HCT116 (cell line): ENCODE measurements at regions not wholly inside any gene's neighbourhood (a gene's known extent, or its start where the extent isn't known, plus 50 kb on each side); places are given as distances from the start of the nearest gene placed in this dataset.

Experiments
- ATAC-seq: fragments of 200-7000 bp; cut with Tn5 transposase; 2 replicates; pipeline ENCODE4 v1.9.1; 2020; ENCODE audit warnings: mild to moderate bottlenecking, moderate library complexity
- BruUV-seq: library from RNA; stranded (reverse); fragments of 400-500 nt; replicated peaks from 2 replicates; lab custom pipeline; 2021; lab: Mats Ljungman, UMichigan
- CTCF ChIA-PET: fragments of 300-600 bp; sonication (Branson Sonifier 250); formaldehyde crosslinking; loops from one replicate; lab custom pipeline; 2021; ENCODE audit warnings: antibody characterized with exemption; lab: Charles Lee
- POLR2A ChIA-PET: fragments of 300-600, 350-600 bp; sonication (Branson Sonifier 250); formaldehyde crosslinking; loops from one replicate; lab custom pipeline; 2021; ENCODE audit warnings: antibody characterized with exemption; lab: Charles Lee
- RAD21 ChIA-PET, 2 experiments: fragments of 300-600 bp; sonication (Branson Sonifier 250); formaldehyde crosslinking; loops; one replicate each; lab custom pipeline; 2023; ENCODE audit warnings: low total read pairs in 2 of 2; ENCODE audit not compliant: uncharacterized antibody in 2 of 2, unreplicated experiment in 2 of 2, low non-redundant PET in 1 of 2; lab: Charles Lee
- DNase-seq: peaks from one replicate; pipeline ENCODE4 v3.0.0-alpha.2; 2010; ENCODE audit warnings: low read depth, low spot score
- H2AFZ ChIP-seq: fragments of 200-600 bp; shearing (Covaris generic), sonication (generic); 2 replicates; pipeline ENCODE4 v1.6.1; 2017; ENCODE audit warnings: low read depth, mixed run types, mixed read lengths, antibody characterized with exemption, low read length; ENCODE audit not compliant: poor library complexity, severe bottlenecking
- H3K27ac ChIP-seq: 2 replicates; pipeline ENCODE4 v1.5.1; 2012; ENCODE audit warnings: low read depth, low read length
- H3K27me3 ChIP-seq: fragments of 200-600 bp; sonication (generic); 2 replicates; pipeline ENCODE4 v1.6.1; 2016; ENCODE audit warnings: mixed run types, low read length, mixed read lengths; ENCODE audit not compliant: insufficient read depth
- H3K36me3 ChIP-seq, 2 experiments: fragments of 200-500 bp in 1 of 2; fragments of 200-600 bp in 1 of 2; sonication (Bioruptor generic) in 1 of 2; sonication (generic) in 1 of 2; 2 replicates each; pipeline versions ENCODE4 v1.5.1 to v1.6.1; 2014 to 2016; ENCODE audit warnings: low read length in 2 of 2, inconsistent platforms in 1 of 2, mixed read lengths in 1 of 2, mixed run types in 1 of 2; ENCODE audit not compliant: insufficient read depth in 2 of 2, control insufficient read depth in 1 of 2
- H3K4me1 ChIP-seq, 2 experiments: fragments of 200-600 bp in 1 of 2; sonication (generic) in 1 of 2; 2 replicates each; pipeline versions ENCODE4 v1.5.1 to v1.6.1; 2012 to 2017; ENCODE audit warnings: low read length in 2 of 2, inconsistent platforms in 1 of 2, mild to moderate bottlenecking in 1 of 2, mixed read lengths in 1 of 2, mixed run types in 1 of 2, moderate library complexity in 1 of 2; ENCODE audit not compliant: insufficient read depth in 2 of 2, control insufficient read depth in 1 of 2
- H3K4me2 ChIP-seq: fragments of 200-600 bp; sonication (generic); 2 replicates; pipeline ENCODE4 v1.6.1; 2017; ENCODE audit warnings: mixed run types, low read length, mixed read lengths
- H3K4me3 ChIP-seq, 2 experiments: fragments of 200-600 bp in 1 of 2; sonication (generic) in 1 of 2; replicated peaks in 1 of 2; 2 replicates each; pipeline ENCODE4 v1.5.1; 2011 to 2016; ENCODE audit warnings: low read length in 2 of 2, control low read depth in 1 of 2, low read depth in 1 of 2, mild to moderate bottlenecking in 1 of 2, mixed read lengths in 1 of 2, mixed run types in 1 of 2
- H3K79me2 ChIP-seq: fragments of 200-600 bp; sonication (generic); 2 replicates; pipeline ENCODE4 v1.6.1; 2017; ENCODE audit warnings: mild to moderate bottlenecking, mixed run types, low read length, moderate library complexity, mixed read lengths; ENCODE audit not compliant: insufficient read depth
- H3K9ac ChIP-seq: fragments of 200-600 bp; sonication (generic); 2 replicates; pipeline ENCODE4 v1.6.1; 2016; ENCODE audit warnings: low read length, mixed read lengths
- H3K9me2 ChIP-seq: fragments of 200-600 bp; sonication (generic), shearing (Covaris generic); 2 replicates; pipeline ENCODE4 v1.6.1; 2017; ENCODE audit warnings: mixed run types, mild to moderate bottlenecking, moderate library complexity; ENCODE audit not compliant: insufficient read depth
- H3K9me3 ChIP-seq, 2 experiments: fragments of 200-500 bp in 1 of 2; fragments of 200-600 bp in 1 of 2; sonication (Bioruptor generic) in 1 of 2; sonication (generic) in 1 of 2; 2 replicates each; pipeline ENCODE4 v1.6.1; 2014 to 2017; ENCODE audit warnings: low read length in 2 of 2, mixed read lengths in 2 of 2, inconsistent platforms in 1 of 2, low read depth in 1 of 2, mild to moderate bottlenecking in 1 of 2, mixed run types in 1 of 2, moderate library complexity in 1 of 2; ENCODE audit not compliant: control insufficient read depth in 1 of 2, insufficient read depth in 1 of 2
- H4K20me1 ChIP-seq: fragments of 200-600 bp; sonication (generic), shearing (Covaris generic); 2 replicates; pipeline ENCODE4 v1.6.1; 2017; ENCODE audit warnings: mixed run types, mild to moderate bottlenecking, moderate library complexity; ENCODE audit not compliant: insufficient read depth
- CBX3 ChIP-seq: IDR thresholded peaks from 2 replicates; pipeline ENCODE4 v1.6.1; 2012; ENCODE audit warnings: low read depth
- CEBPB ChIP-seq: IDR thresholded peaks from 2 replicates; pipeline ENCODE4 v1.6.1; 2012; ENCODE audit warnings: low read depth
- EGR1 ChIP-seq: IDR thresholded peaks from 2 replicates; pipeline ENCODE4 v1.6.1; 2012; ENCODE audit warnings: low read depth
- EZH2phosphoT487 ChIP-seq: fragments of 200-600 bp; IDR thresholded peaks from 2 replicates; pipeline ENCODE4 v1.6.1; 2018; ENCODE audit warnings: antibody characterized with exemption, borderline replicate concordance
- FOSL1 ChIP-seq: IDR thresholded peaks from 2 replicates; pipeline ENCODE4 v1.6.1; 2012; ENCODE audit warnings: low read depth
- JUND ChIP-seq: IDR thresholded peaks from 2 replicates; pipeline ENCODE4 v1.6.1; 2012
- RAD21 ChIP-seq: IDR thresholded peaks from 2 replicates; pipeline ENCODE4 v1.6.1; 2012; ENCODE audit warnings: low read depth, mild to moderate bottlenecking
- SIN3A ChIP-seq: IDR thresholded peaks from 2 replicates; pipeline ENCODE4 v1.6.1; 2012; ENCODE audit warnings: low read depth
- SP1 ChIP-seq: IDR thresholded peaks from 2 replicates; pipeline ENCODE4 v1.6.1; 2012; ENCODE audit warnings: low read depth
- TCF7L2 ChIP-seq: IDR thresholded peaks from 2 replicates; pipeline ENCODE4 v1.7.0; 2011; ENCODE audit warnings: borderline replicate concordance, inconsistent platforms; ENCODE audit not compliant: insufficient read depth, insufficient read length; ENCODE audit errors: extremely low read depth
- YY1 ChIP-seq: IDR thresholded peaks from 2 replicates; pipeline ENCODE4 v1.6.1; 2011; ENCODE audit warnings: low read length, low read depth, moderate library complexity, mild to moderate bottlenecking; ENCODE audit not compliant: insufficient replicate concordance; ENCODE audit errors: extremely low read depth
- ZNF274 ChIP-seq: fragments of 200-500 bp; sonication (Bioruptor generic); IDR thresholded peaks from 2 replicates; pipeline ENCODE4 v1.6.1; 2014; ENCODE audit warnings: mild to moderate bottlenecking, low read depth, low read length, inconsistent platforms
- intact Hi-C: fragments of 100-400 bp; cut with micrococcal nuclease; formaldehyde crosslinking; loops from 2 replicates; pipeline ENCODE4 v1.10.0; 2022
- TF ChIP-seq, protein P1 (sequence below): IDR thresholded peaks from 2 replicates; pipeline ENCODE4 v1.6.1; 2012
- TF ChIP-seq, protein P2 (sequence below): IDR thresholded peaks from 2 replicates; pipeline ENCODE4 v1.6.1; 2011; ENCODE audit warnings: mild to moderate bottlenecking, low read length, moderate library complexity; ENCODE audit not compliant: insufficient replicate concordance; ENCODE audit errors: extremely low read depth
- TF ChIP-seq, protein P3 (sequence below), 3 experiments: fragments of 200-600 bp in 1 of 3; sonication (generic) in 1 of 3; IDR thresholded peaks in 2 of 3; conservative IDR thresholded peaks in 1 of 3; 2 replicates each; pipeline ENCODE4 v1.5.1; 2012 to 2017; ENCODE audit warnings: low read depth in 2 of 3, low read length in 2 of 3, antibody characterized with exemption in 1 of 3, borderline replicate concordance in 1 of 3, control low read depth in 1 of 3, mild to moderate bottlenecking in 1 of 3, mixed read lengths in 1 of 3, mixed run types in 1 of 3, moderate library complexity in 1 of 3; ENCODE audit not compliant: insufficient read depth in 1 of 3

DNA sequence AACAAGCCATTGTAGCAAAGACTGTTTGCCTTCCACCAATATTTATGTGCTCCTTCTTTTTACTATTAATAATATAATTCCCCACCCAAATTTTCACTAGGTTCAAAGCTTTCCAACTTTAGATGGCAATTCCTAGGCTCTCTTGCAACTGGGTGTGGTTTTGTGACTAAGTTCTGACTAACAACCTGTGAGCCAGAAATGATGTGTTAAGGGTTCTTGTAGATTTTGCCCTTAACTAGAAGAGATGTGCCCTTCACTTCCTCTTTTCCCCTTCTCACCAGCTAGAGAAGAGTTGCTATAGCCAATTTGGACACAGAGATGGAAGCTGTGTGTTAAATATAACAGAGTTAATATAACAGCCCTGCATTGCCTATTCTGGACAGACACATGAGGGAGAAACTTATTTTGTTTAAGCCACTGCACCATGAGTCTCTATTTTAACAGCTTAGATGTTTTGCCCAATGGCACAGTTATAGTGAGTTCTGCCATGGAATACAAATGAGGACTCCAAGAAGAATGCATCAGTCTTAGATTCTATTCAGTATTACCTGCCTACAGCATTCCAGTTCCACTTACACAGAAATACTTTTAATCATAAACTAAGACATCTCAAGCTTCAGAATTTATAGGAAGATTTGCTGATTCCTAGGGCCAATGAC, 216.2 kb downstream of the DUSP6 start (continued):
- TF ChIP-seq SIN3A (no peak; the same call in 1 of the 2 replicates), RAD21 (peak; percentile 24; the same call in 1 of the 2 replicates)
- TF ChIP-seq, protein P1, sequence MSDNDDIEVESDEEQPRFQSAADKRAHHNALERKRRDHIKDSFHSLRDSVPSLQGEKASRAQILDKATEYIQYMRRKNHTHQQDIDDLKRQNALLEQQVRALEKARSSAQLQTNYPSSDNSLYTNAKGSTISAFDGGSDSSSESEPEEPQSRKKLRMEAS: no peak

DNA sequence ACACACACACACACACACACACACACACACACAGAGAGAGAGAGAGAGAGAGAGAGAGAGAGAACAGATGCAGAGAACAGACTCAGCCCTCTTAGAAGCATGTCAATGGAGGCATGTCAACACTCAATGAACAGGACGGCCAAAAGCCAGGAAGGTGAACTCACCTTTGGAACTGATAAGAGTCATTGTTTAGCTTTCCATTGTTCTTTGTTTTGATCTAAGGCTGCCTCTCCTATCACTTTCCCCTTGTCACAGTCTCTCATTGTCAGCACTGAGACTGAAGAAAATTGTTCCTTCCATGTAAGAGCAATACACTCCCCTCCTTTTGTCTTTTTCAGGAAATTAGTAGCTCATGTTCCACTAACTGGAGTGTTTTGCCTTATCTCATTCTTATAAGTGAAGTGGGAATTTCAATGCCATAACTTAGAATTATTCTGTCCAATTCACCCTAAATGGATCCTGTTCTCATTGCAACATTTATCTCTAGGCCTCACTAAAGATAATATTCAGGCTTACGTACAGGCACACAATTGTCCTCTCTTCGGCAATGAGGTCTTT, 218.0 kb downstream of the DUSP6 start:
- ChIA-PET POLR2A (interaction anchor here (1.3 kb wide), 1 partner anchor 17 kb away, joined by 3 read pairs; no protein-coding TSS in a partner anchor), CTCF (no interaction called here), RAD21 (no interaction called here)
- Histone ChIP-seq H2AFZ (peak overlapping the region; percentile 13), H3K36me3 (no peaks in the 10 kb centered on the region), H3K9me2 (no peaks in the 10 kb centered on the region), H3K4me3 (no peak overlapping the region), H4K20me1 (no peaks in the 10 kb centered on the region), H3K9me3 (no peaks in the 10 kb centered on the region), H3K27me3 (no peaks in the 10 kb centered on the region), H3K9ac (no peak overlapping the region), H3K79me2 (no peaks in the 10 kb centered on the region), H3K27ac (no peak overlapping the region), H3K4me1 (peaks cover 0 to 37% of the 10 kb centered on the region in 2 experiments; a peak in 3 of 4 replicates), H3K4me2 (no peak overlapping the region)
- intact Hi-C loops: no loop called here
- DNase-seq (peak; percentile 22), ATAC-seq (peak; percentile 48; the same call in 1 of the 2 replicates)
- TF ChIP-seq ZNF274: no peak
- no peak for TF ChIP-seq JUND
- TF ChIP-seq, protein P2, sequence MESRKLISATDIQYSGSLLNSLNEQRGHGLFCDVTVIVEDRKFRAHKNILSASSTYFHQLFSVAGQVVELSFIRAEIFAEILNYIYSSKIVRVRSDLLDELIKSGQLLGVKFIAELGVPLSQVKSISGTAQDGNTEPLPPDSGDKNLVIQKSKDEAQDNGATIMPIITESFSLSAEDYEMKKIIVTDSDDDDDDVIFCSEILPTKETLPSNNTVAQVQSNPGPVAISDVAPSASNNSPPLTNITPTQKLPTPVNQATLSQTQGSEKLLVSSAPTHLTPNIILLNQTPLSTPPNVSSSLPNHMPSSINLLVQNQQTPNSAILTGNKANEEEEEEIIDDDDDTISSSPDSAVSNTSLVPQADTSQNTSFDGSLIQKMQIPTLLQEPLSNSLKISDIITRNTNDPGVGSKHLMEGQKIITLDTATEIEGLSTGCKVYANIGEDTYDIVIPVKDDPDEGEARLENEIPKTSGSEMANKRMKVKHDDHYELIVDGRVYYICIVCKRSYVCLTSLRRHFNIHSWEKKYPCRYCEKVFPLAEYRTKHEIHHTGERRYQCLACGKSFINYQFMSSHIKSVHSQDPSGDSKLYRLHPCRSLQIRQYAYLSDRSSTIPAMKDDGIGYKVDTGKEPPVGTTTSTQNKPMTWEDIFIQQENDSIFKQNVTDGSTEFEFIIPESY: no peak
- TF ChIP-seq YY1: no peak
- TF ChIP-seq FOSL1: peak; percentile 15; the same call in 1 of the 2 replicates
- no peak for TF ChIP-seq TCF7L2
- TF ChIP-seq SP1: 0 out of 2 replicates have a peak, but pooled peaks have one; percentile 12
- TF ChIP-seq EGR1: no peak
- TF ChIP-seq, protein P3, sequence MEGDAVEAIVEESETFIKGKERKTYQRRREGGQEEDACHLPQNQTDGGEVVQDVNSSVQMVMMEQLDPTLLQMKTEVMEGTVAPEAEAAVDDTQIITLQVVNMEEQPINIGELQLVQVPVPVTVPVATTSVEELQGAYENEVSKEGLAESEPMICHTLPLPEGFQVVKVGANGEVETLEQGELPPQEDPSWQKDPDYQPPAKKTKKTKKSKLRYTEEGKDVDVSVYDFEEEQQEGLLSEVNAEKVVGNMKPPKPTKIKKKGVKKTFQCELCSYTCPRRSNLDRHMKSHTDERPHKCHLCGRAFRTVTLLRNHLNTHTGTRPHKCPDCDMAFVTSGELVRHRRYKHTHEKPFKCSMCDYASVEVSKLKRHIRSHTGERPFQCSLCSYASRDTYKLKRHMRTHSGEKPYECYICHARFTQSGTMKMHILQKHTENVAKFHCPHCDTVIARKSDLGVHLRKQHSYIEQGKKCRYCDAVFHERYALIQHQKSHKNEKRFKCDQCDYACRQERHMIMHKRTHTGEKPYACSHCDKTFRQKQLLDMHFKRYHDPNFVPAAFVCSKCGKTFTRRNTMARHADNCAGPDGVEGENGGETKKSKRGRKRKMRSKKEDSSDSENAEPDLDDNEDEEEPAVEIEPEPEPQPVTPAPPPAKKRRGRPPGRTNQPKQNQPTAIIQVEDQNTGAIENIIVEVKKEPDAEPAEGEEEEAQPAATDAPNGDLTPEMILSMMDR (IDR thresholded peaks at IDR 0.05 in 2 of 3, conservative IDR thresholded peaks at IDR 0.05 in 1 of 3; ENCODE audit: borderline replicate concordance in 1 of 3, insufficient read depth in 1 of 3, low read depth in 2 of 3, low read length in 2 of 3): no peak
- TF ChIP-seq EZH2phosphoT487: no peak
- 0 out of 2 replicates have a peak, but pooled peaks have one; percentile 16 for TF ChIP-seq CBX3
- TF ChIP-seq CEBPB: 0 out of 2 replicates have a peak, but pooled peaks have one; percentile 10
- BruUV-seq: no TSS peak
